Upper lobe of left lung (tissue), 6 donors: ENCODE measurements at regions not wholly inside any gene's neighbourhood (a gene's known extent, or its start where the extent isn't known, plus 50 kb on each side); places are given as distances from the start of the nearest gene placed in this dataset.

Experiments used
- ATAC-seq, 2 donors: fragments of 200-7000 bp; cut with Tn5 transposase; one replicate each; pipeline ENCODE4 v1.9.1; 2022; ENCODE audit warnings: mild to moderate bottlenecking in 2 of 2, moderate library complexity in 2 of 2; ENCODE audit not compliant: low FRiP score in 2 of 2
- DNase-seq, 2 donors: peaks; one replicate each; pipeline ENCODE4 v3.0.0-alpha.2; 2019 to 2020
- H3K27ac ChIP-seq, 4 donors: fragments of 200-600 bp; sonication (generic); one replicate each; pipeline ENCODE4 v1.5.1; 2016 to 2019
- H3K27me3 ChIP-seq, 4 donors: fragments of 200-600 bp; sonication (generic); one replicate each; pipeline ENCODE4 v1.5.1; 2017 to 2019
- H3K36me3 ChIP-seq, 4 donors: fragments of 200-600 bp; sonication (generic); one replicate each; pipeline ENCODE4 v1.5.1; 2016 to 2019
- H3K4me1 ChIP-seq, 4 donors: fragments of 200-600 bp; sonication (generic); one replicate each; pipeline ENCODE4 v1.5.1; 2018 to 2019
- H3K4me3 ChIP-seq, 4 donors: fragments of 200-600 bp; sonication (generic); one replicate each; pipeline ENCODE4 v1.5.1; 2017 to 2019; ENCODE audit warnings: mild to moderate bottlenecking in 2 of 4, moderate library complexity in 1 of 4
- H3K9me3 ChIP-seq, 4 donors: fragments of 200-600 bp; sonication (generic); one replicate each; pipeline ENCODE4 v1.5.1; 2018 to 2019
- EP300 ChIP-seq, 4 donors: sonication (generic); formaldehyde crosslinking; IDR thresholded peaks; one replicate each; pipeline ENCODE4 v1.5.1; 2017; ENCODE audit warnings: antibody characterized with exemption in 4 of 4, control low read depth in 2 of 4
- POLR2A ChIP-seq, 4 donors: fragments of 450-650 bp; IDR thresholded peaks; one replicate each; pipeline ENCODE4 v1.5.1; 2016 to 2017; ENCODE audit warnings: antibody characterized with exemption in 4 of 4, mild to moderate bottlenecking in 2 of 4
- POLR2AphosphoS5 ChIP-seq, 2 donors: sonication (generic); formaldehyde crosslinking; IDR thresholded peaks; one replicate each; pipeline ENCODE4 v1.5.1; 2017; ENCODE audit warnings: antibody characterized with exemption in 2 of 2
- WGBS, 2 donors: methylation state at CpG; one replicate each; pipeline ENCODE4 v1.1.5; 2017 to 2018; 5-methylcytosine and 5-hydroxymethylcytosine counted together
- TF ChIP-seq, protein P1 (sequence below), 6 experiments: fragments of 450-650 bp in 4 of 6; fragments of 200-600 bp in 2 of 6; sonication (generic) in 2 of 6; IDR thresholded peaks; one replicate each; pipeline ENCODE4 v1.5.1; 2016 to 2019; ENCODE audit warnings: antibody characterized with exemption in 6 of 6
- donor health status: DM: no; HTN: no; CAD: no; lungs with moderate emphysema.
- donor health status: DM: no; HTN: yes; CAD: no; lungs with severe emphysema.

DNA sequence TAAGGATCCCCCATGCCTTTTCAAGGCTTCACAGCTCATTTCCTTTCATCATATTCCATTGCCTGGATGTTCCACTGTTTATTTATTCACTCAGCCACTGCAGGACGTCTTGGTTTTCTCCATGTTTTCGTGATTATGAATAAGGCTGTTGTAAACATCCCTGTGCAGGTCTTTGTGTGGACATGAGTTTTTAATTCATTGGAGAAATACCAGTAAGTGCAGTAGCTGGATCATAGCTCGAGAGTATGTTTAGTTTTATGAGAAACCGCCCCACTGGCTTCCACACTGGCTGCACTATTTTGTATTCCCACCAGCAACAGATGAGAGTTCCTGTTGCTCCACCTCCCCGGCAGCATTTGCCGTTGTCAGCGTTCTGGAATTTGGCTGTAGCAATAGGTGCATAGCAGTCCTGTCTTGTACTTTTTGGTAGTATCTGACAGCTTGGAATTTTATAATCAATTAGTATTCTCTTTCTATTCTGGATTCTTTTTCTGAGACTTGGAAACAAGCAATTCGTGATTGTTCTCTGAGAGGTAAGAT lies 269.9 kb upstream of the PITRM1 start:
- Histone ChIP-seq H3K4me3 (no peak overlapping the region), H3K36me3 (no peaks in the 10 kb centered on the region), H3K9me3 (peaks cover 0 to 4% (median 1%) of the 10 kb centered on the region in 4 donors), H3K27ac (no peak overlapping the region), H3K27me3 (no peaks in the 10 kb centered on the region), H3K4me1 (no peaks in the 10 kb centered on the region)
- no peak for ATAC-seq
- no peak for DNase-seq
- 86 to 87% methylated on average over 8 of the region's 8 CpGs for WGBS, 2 donors
- no peak for TF ChIP-seq POLR2A (IDR thresholded peaks at IDR 0.05)

DNA sequence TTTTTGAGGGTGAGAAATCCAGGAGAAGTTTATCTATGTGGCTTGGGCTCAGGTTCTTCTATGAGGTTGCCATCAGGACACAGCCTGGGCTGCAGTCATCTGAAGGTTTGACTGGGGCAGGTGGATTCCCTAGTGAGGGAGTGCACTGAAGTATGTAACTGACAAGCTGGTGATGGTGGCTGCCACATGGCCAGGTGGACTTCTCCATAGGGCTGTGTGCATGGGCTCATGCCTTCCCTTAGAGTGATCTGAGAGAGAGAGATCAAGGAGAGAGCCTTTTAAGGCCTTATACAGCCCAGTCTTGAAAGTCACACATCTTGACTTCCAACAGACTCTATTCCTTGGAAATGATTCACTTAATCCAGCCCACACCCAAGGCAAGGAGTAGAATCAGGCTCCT lies 266.6 kb upstream of the PITRM1 start:
- no peak for DNase-seq
- H3K27me3 ChIP-seq: no peaks in the 10 kb centered on the region
- H3K27ac ChIP-seq: no peak overlapping the region
- no peak overlapping the region for H3K4me3 ChIP-seq
- H3K36me3 ChIP-seq: no peaks in the 10 kb centered on the region
- TF ChIP-seq POLR2A (IDR thresholded peaks at IDR 0.05) (no peak), POLR2AphosphoS5 (IDR thresholded peaks at IDR 0.05) (no peak), EP300 (IDR thresholded peaks at IDR 0.05) (no peak)
- TF ChIP-seq, protein P1, sequence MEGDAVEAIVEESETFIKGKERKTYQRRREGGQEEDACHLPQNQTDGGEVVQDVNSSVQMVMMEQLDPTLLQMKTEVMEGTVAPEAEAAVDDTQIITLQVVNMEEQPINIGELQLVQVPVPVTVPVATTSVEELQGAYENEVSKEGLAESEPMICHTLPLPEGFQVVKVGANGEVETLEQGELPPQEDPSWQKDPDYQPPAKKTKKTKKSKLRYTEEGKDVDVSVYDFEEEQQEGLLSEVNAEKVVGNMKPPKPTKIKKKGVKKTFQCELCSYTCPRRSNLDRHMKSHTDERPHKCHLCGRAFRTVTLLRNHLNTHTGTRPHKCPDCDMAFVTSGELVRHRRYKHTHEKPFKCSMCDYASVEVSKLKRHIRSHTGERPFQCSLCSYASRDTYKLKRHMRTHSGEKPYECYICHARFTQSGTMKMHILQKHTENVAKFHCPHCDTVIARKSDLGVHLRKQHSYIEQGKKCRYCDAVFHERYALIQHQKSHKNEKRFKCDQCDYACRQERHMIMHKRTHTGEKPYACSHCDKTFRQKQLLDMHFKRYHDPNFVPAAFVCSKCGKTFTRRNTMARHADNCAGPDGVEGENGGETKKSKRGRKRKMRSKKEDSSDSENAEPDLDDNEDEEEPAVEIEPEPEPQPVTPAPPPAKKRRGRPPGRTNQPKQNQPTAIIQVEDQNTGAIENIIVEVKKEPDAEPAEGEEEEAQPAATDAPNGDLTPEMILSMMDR (IDR thresholded peaks at IDR 0.05): no peak
- peaks cover 0 to 4% (median 1%) of the 10 kb centered on the region in 4 donors for H3K9me3 ChIP-seq
- no peaks in the 10 kb centered on the region for H3K4me1 ChIP-seq
- no peak for ATAC-seq

DNA sequence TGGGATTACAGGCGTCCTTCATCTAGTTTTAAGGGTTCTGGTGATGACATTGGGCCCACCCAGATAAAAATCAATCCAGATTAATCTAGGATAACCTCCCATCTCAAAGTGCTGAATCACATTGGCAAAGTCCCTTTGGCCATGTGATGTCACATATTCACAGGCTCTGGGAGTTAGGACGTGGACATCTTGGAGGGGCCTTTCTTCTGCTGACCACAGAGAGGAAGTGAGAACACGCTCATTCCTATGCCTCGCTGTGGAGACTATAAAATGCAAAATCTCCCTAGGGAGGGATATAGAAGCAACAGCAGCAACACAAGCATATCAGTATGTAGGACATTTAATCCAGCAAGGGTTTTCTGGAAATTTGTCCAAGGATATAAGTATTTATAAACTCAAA lies 266.0 kb upstream of the PITRM1 start:
- Histone ChIP-seq H3K27ac (no peak overlapping the region), H3K27me3 (no peaks in the 10 kb centered on the region), H3K4me3 (no peak overlapping the region), H3K36me3 (no peaks in the 10 kb centered on the region), H3K4me1 (no peaks in the 10 kb centered on the region), H3K9me3 (peaks cover 0 to 4% (median 1%) of the 10 kb centered on the region in 4 donors)
- WGBS, 2 donors: 69 to 87% methylated on average over 4 of the region's 4 CpGs
- TF ChIP-seq EP300 (IDR thresholded peaks at IDR 0.05): no peak
- no peak for TF ChIP-seq POLR2AphosphoS5 (IDR thresholded peaks at IDR 0.05)
- TF ChIP-seq POLR2A (IDR thresholded peaks at IDR 0.05): no peak
- TF ChIP-seq, protein P1 (IDR thresholded peaks at IDR 0.05): no peak
- no peak for DNase-seq
- ATAC-seq: no peak

DNA sequence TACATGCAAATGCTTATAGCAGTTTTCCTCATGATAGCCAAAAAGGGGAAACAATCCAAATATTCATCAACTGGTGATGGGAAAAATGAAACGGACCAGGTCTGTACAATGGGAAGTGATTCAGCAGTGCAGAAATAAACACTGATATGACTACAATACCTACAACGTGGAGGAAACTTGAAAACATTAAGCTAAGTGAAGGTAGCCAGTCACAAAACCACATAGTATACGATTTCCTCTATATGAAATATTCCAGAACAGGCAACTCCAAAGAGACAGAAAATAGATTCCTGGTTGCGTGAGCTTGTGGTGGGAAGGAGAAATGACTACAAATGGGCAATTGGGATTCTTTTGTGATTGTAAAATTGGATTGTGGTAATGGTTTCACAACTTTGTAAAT lies 263.1 kb upstream of the PITRM1 start:
- TF ChIP-seq POLR2A (IDR thresholded peaks at IDR 0.05) (no peak), POLR2AphosphoS5 (IDR thresholded peaks at IDR 0.05) (no peak), EP300 (IDR thresholded peaks at IDR 0.05) (no peak)
- TF ChIP-seq, protein P1 (IDR thresholded peaks at IDR 0.05): no peak
- Histone ChIP-seq H3K4me1 (no peaks in the 10 kb centered on the region), H3K27ac (no peak overlapping the region), H3K9me3 (peaks cover 0 to 4% (median 1%) of the 10 kb centered on the region in 4 donors), H3K27me3 (no peaks in the 10 kb centered on the region), H3K4me3 (no peak overlapping the region), H3K36me3 (no peaks in the 10 kb centered on the region)
- no peak for DNase-seq
- ATAC-seq: no peak
- WGBS, 2 donors: 48 to 52% methylated on average over 4 of the region's 4 CpGs

DNA sequence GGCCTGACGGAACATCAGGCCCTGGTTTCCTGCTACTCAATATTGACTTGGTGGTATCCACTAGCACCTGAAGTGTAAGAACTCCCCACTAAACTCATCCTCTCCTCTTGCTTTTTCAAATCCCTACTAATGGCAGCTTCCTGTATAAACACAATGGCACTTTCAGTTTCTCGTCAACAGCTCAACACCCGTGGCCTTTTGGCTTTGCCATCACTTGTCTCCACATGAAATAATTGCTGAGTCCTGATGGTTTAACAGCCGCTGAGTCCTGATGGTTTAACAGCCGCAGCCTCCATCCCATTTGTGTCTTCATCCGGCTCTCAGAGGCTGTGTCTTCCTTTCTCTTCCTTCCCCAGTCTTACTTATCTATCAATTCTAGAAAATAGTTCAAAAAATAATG lies 261.4 kb upstream of the PITRM1 start:
- H3K4me3 ChIP-seq: no peak overlapping the region
- TF ChIP-seq EP300 (IDR thresholded peaks at IDR 0.05) (no peak), POLR2AphosphoS5 (IDR thresholded peaks at IDR 0.05) (no peak), POLR2A (IDR thresholded peaks at IDR 0.05) (no peak)
- TF ChIP-seq, protein P1 (IDR thresholded peaks at IDR 0.05): no peak
- no peaks in the 10 kb centered on the region for H3K4me1 ChIP-seq
- 78 to 81% methylated on average over 6 of the region's 6 CpGs for WGBS, 2 donors
- no peak for ATAC-seq
- H3K27me3 ChIP-seq: no peaks in the 10 kb centered on the region
- H3K27ac ChIP-seq: no peak overlapping the region
- H3K9me3 ChIP-seq: peaks cover 0 to under 1% (median 0%) of the 10 kb centered on the region in 4 donors
- DNase-seq: no peak
- H3K36me3 ChIP-seq: no peaks in the 10 kb centered on the region
